ENCODE measurements at regions not wholly inside any gene's neighbourhood (a gene's known extent, or its start where the extent isn't known, plus 50 kb on each side); places are given as distances from the start of the nearest gene placed in this dataset.

GRCh38 chr18:72283148-72283925, 260.8 kb downstream of the CBLN2 start:
- H3K36me3 Mint-ChIP-seq: no peaks in the 10 kb centered on the region
- no peak for ATAC-seq
- H3K9me3 Mint-ChIP-seq: peaks cover 22% of the 10 kb centered on the region
- no peaks in the 10 kb centered on the region for H3K4me1 Mint-ChIP-seq
- no peak overlapping the region for H3K27ac Mint-ChIP-seq
- H3K4me3 Mint-ChIP-seq: no peak overlapping the region
- no peak for DNase-seq (ENCODE audit: low spot score in 2 of 2)

GRCh38 chr18:72273025-72273424, 271.1 kb downstream of the CBLN2 start:
- peaks cover 21% of the 10 kb centered on the region for H3K9me3 Mint-ChIP-seq
- H3K4me3 Mint-ChIP-seq: no peak overlapping the region
- ATAC-seq: no peak
- no peak overlapping the region for H3K27ac Mint-ChIP-seq
- DNase-seq (ENCODE audit: low spot score in 2 of 2): no peak
- no peaks in the 10 kb centered on the region for H3K4me1 Mint-ChIP-seq
- no peaks in the 10 kb centered on the region for H3K36me3 Mint-ChIP-seq

- no peak for DNase-seq (ENCODE audit: low spot score in 2 of 2)
- ATAC-seq: no peak
- peaks cover 9% of the 10 kb centered on the region for H3K9me3 Mint-ChIP-seq
- no peaks in the 10 kb centered on the region for H3K36me3 Mint-ChIP-seq
- no peaks in the 10 kb centered on the region for H3K4me1 Mint-ChIP-seq
- H3K27ac Mint-ChIP-seq: no peak overlapping the region
- H3K4me3 Mint-ChIP-seq: no peak overlapping the region
Observed at GRCh38 chr18:72261590-72261989, 282.6 kb downstream of the CBLN2 start.

GRCh38 chr18:72246076-72246475, 298.1 kb downstream of the CBLN2 start:
- Mint-ChIP-seq H3K4me1 (no peaks in the 10 kb centered on the region), H3K4me3 (no peak overlapping the region), H3K27ac (no peak overlapping the region), H3K36me3 (no peaks in the 10 kb centered on the region), H3K9me3 (peaks cover 10% of the 10 kb centered on the region)
- no peak for ATAC-seq
- no peak for DNase-seq (ENCODE audit: low spot score in 2 of 2)

- no peaks in the 10 kb centered on the region for H3K4me1 Mint-ChIP-seq
Observed at GRCh38 chr18:72235422-72235821, 308.7 kb downstream of the CBLN2 start.

GRCh38 chr18:72233106-72233505, 311.0 kb downstream of the CBLN2 start:
- H3K4me3 Mint-ChIP-seq: no peak overlapping the region
- ATAC-seq: no peak
- H3K27ac Mint-ChIP-seq: no peak overlapping the region
- H3K9me3 Mint-ChIP-seq: peaks cover 17% of the 10 kb centered on the region
- DNase-seq (ENCODE audit: low spot score in 2 of 2): no peak
- no peaks in the 10 kb centered on the region for H3K36me3 Mint-ChIP-seq
- no peaks in the 10 kb centered on the region for H3K4me1 Mint-ChIP-seq

More at GRCh38 chr18:72235422-72235821, 308.7 kb downstream of the CBLN2 start:
- Mint-ChIP-seq H3K9me3 (peaks cover 20% of the 10 kb centered on the region), H3K27ac (no peak overlapping the region), H3K4me3 (no peak overlapping the region), H3K36me3 (no peaks in the 10 kb centered on the region)
- no peak for ATAC-seq
- DNase-seq (ENCODE audit: low spot score in 2 of 2): no peak

- ATAC-seq: no peak
- no peak overlapping the region for H3K4me3 Mint-ChIP-seq
- no peaks in the 10 kb centered on the region for H3K36me3 Mint-ChIP-seq
- H3K27ac Mint-ChIP-seq: no peak overlapping the region
- DNase-seq (ENCODE audit: low spot score in 2 of 2): no peak
- peaks cover 16% of the 10 kb centered on the region for H3K9me3 Mint-ChIP-seq
- no peaks in the 10 kb centered on the region for H3K4me1 Mint-ChIP-seq
Observed at GRCh38 chr18:72232644-72233043, 311.5 kb downstream of the CBLN2 start.

- no peak for DNase-seq (ENCODE audit: low spot score in 2 of 2)
- Mint-ChIP-seq H3K9me3 (peaks cover 8% of the 10 kb centered on the region), H3K27ac (no peak overlapping the region), H3K36me3 (no peaks in the 10 kb centered on the region), H3K4me1 (no peaks in the 10 kb centered on the region), H3K4me3 (no peak overlapping the region)
- no peak for ATAC-seq
Observed at GRCh38 chr18:72225958-72226357, 318.2 kb downstream of the CBLN2 start.

- H3K4me1 Mint-ChIP-seq: no peaks in the 10 kb centered on the region
- H3K27ac Mint-ChIP-seq: no peak overlapping the region
- peaks cover 8% of the 10 kb centered on the region for H3K9me3 Mint-ChIP-seq
- ATAC-seq: no peak
- DNase-seq (ENCODE audit: low spot score in 2 of 2): no peak
- H3K4me3 Mint-ChIP-seq: no peak overlapping the region
- H3K36me3 Mint-ChIP-seq: no peaks in the 10 kb centered on the region
Observed at GRCh38 chr18:72223733-72224132, 320.4 kb downstream of the CBLN2 start.

- H3K36me3 Mint-ChIP-seq: no peaks in the 10 kb centered on the region
- H3K27ac Mint-ChIP-seq: no peak overlapping the region
- peaks cover 14% of the 10 kb centered on the region for H3K9me3 Mint-ChIP-seq
- DNase-seq (ENCODE audit: low spot score in 2 of 2) (no peak), ATAC-seq (no peak)
- H3K4me1 Mint-ChIP-seq: no peaks in the 10 kb centered on the region
- H3K4me3 Mint-ChIP-seq: no peak overlapping the region
Observed at GRCh38 chr18:72208920-72209676, 335.0 kb downstream of the CBLN2 start.

- H3K4me3 Mint-ChIP-seq: no peak overlapping the region
- DNase-seq (ENCODE audit: low spot score in 2 of 2) (no peak), ATAC-seq (no peak)
- no peaks in the 10 kb centered on the region for H3K36me3 Mint-ChIP-seq
- peaks cover 11% of the 10 kb centered on the region for H3K9me3 Mint-ChIP-seq
- no peak overlapping the region for H3K27ac Mint-ChIP-seq
- no peaks in the 10 kb centered on the region for H3K4me1 Mint-ChIP-seq
Observed at GRCh38 chr18:72207280-72207679, 336.9 kb downstream of the CBLN2 start.

- ATAC-seq (no peak), DNase-seq (ENCODE audit: low spot score in 2 of 2) (no peak)
- Mint-ChIP-seq H3K4me3 (no peak overlapping the region), H3K4me1 (no peaks in the 10 kb centered on the region), H3K36me3 (no peaks in the 10 kb centered on the region), H3K27ac (no peak overlapping the region), H3K9me3 (peaks cover 11% of the 10 kb centered on the region)
Observed at GRCh38 chr18:72206814-72207213, 337.3 kb downstream of the CBLN2 start.

- no peaks in the 10 kb centered on the region for H3K4me1 Mint-ChIP-seq
- H3K36me3 Mint-ChIP-seq: no peaks in the 10 kb centered on the region
- DNase-seq (ENCODE audit: low spot score in 2 of 2) (no peak), ATAC-seq (no peak)
- no peak overlapping the region for H3K27ac Mint-ChIP-seq
- peaks cover 7% of the 10 kb centered on the region for H3K9me3 Mint-ChIP-seq
- H3K4me3 Mint-ChIP-seq: no peak overlapping the region
Observed at GRCh38 chr18:72201032-72201431, 343.1 kb downstream of the CBLN2 start.

GRCh38 chr18:72197591-72197990, 346.6 kb downstream of the CBLN2 start:
- Mint-ChIP-seq H3K9me3 (peaks cover 10% of the 10 kb centered on the region), H3K4me1 (no peaks in the 10 kb centered on the region), H3K36me3 (no peaks in the 10 kb centered on the region), H3K4me3 (no peak overlapping the region), H3K27ac (no peak overlapping the region)
- no peak for ATAC-seq
- no peak for DNase-seq (ENCODE audit: low spot score in 2 of 2)

- Mint-ChIP-seq H3K27ac (no peak overlapping the region), H3K9me3 (peaks cover 5% of the 10 kb centered on the region), H3K36me3 (no peaks in the 10 kb centered on the region), H3K4me3 (no peak overlapping the region), H3K4me1 (no peaks in the 10 kb centered on the region)
- no peak for ATAC-seq
- no peak for DNase-seq (ENCODE audit: low spot score in 2 of 2)
Observed at GRCh38 chr18:72194072-72194471, 350.1 kb downstream of the CBLN2 start.

- Mint-ChIP-seq H3K4me3 (no peak overlapping the region), H3K27ac (no peak overlapping the region), H3K9me3 (peaks cover 15% of the 10 kb centered on the region), H3K4me1 (no peaks in the 10 kb centered on the region), H3K36me3 (no peaks in the 10 kb centered on the region)
- ATAC-seq: no peak
- no peak for DNase-seq (ENCODE audit: low spot score in 2 of 2)
Observed at GRCh38 chr18:72187956-72188355, 356.2 kb downstream of the CBLN2 start.
